SK-N-SH (cell line): ENCODE measurements at regions not wholly inside any gene's neighbourhood (a gene's known extent, or its start where the extent isn't known, plus 50 kb on each side); places are given as distances from the start of the nearest gene placed in this dataset.

Source experiments
- CTCF ChIA-PET: fragments of 300-600, 350-600 bp; formaldehyde crosslinking; extraction: SDS; loops from one replicate; lab custom pipeline; 2021; lab: Yijun Ruan, JAX
- POLR2A ChIA-PET: fragments of 350-600 bp; sonication (Branson Sonifier 250); formaldehyde crosslinking; extraction: SDS; loops from one replicate; lab custom pipeline; 2020; ENCODE audit warnings: antibody characterized with exemption, inconsistent platforms; lab: Yijun Ruan, JAX
- DNase-seq: peaks from one replicate; pipeline ENCODE4 v3.0.0; 2012
- H2AFZ ChIP-seq: fragments of 200-600 bp; sonication (generic); 2 replicates; pipeline ENCODE4 v1.8.1; 2016; ENCODE audit warnings: antibody characterized with exemption, mild to moderate bottlenecking, low read depth
- H3F3A ChIP-seq: fragments of 200-600 bp; sonication (generic); replicated peaks from 2 replicates; pipeline ENCODE3; 2016; ENCODE audit warnings: antibody characterized with exemption, mild to moderate bottlenecking; ENCODE audit not compliant: insufficient read depth
- H3K27ac ChIP-seq, 2 experiments: fragments of 200-500 bp in 1 of 2; fragments of 200-600 bp in 1 of 2; sonication (Bioruptor generic) in 1 of 2; sonication (generic), shearing (Covaris generic) in 1 of 2; 2 replicates each; pipeline versions ENCODE4 v1.5.1 to v1.6.1; 2014 to 2016; ENCODE audit warnings: low read depth in 2 of 2, inconsistent platforms in 1 of 2, low read length in 1 of 2, mild to moderate bottlenecking in 1 of 2, mixed read lengths in 1 of 2
- H3K27me3 ChIP-seq: fragments of 200-600 bp; sonication (generic), shearing (Covaris generic); 2 replicates; pipeline ENCODE4 v1.6.1; 2016; ENCODE audit warnings: mixed run types; ENCODE audit not compliant: insufficient read depth
- H3K36me3 ChIP-seq, 2 experiments: fragments of 200-500 bp in 1 of 2; fragments of 200-600 bp in 1 of 2; sonication (Bioruptor generic) in 1 of 2; sonication (generic) in 1 of 2; replicated peaks in 1 of 2; 2 replicates each; pipeline versions ENCODE3 to v1.5.1; 2014 to 2016; ENCODE audit warnings: low read length in 1 of 2, mild to moderate bottlenecking in 1 of 2; ENCODE audit not compliant: insufficient read depth in 2 of 2, control insufficient read depth in 1 of 2
- H3K4me1 ChIP-seq, 2 experiments: fragments of 200-500 bp in 1 of 2; fragments of 200-600 bp in 1 of 2; sonication (Bioruptor generic) in 1 of 2; sonication (generic), shearing (Covaris generic) in 1 of 2; 2 replicates each; pipeline versions ENCODE4 v1.5.1 to v1.6.1; 2014 to 2016; ENCODE audit warnings: low read depth in 1 of 2, low read length in 1 of 2, mixed run types in 1 of 2; ENCODE audit not compliant: insufficient read depth in 2 of 2, control insufficient read depth in 1 of 2
- H3K4me2 ChIP-seq: fragments of 200-600 bp; sonication (generic), shearing (Covaris generic); 2 replicates; pipeline ENCODE4 v1.6.1; 2017; ENCODE audit warnings: mixed run types
- H3K4me3 ChIP-seq, 2 experiments: fragments of 200-500 bp in 1 of 2; fragments of 200-600 bp in 1 of 2; sonication (Bioruptor generic) in 1 of 2; sonication (generic), shearing (Covaris generic) in 1 of 2; 2 replicates each; pipeline versions ENCODE4 v1.5.1 to v1.8.1; 2014 to 2016; ENCODE audit warnings: low read depth in 2 of 2, inconsistent platforms in 1 of 2, low read length in 1 of 2, mild to moderate bottlenecking in 1 of 2, mixed read lengths in 1 of 2, moderate library complexity in 1 of 2
- H3K79me2 ChIP-seq: fragments of 200-600 bp; sonication (generic); 2 replicates; pipeline ENCODE4 v1.8.1; 2017; ENCODE audit warnings: mild to moderate bottlenecking; ENCODE audit not compliant: insufficient read depth
- H3K9ac ChIP-seq: fragments of 200-600 bp; sonication (generic); 2 replicates; pipeline ENCODE4 v1.6.1; 2017; ENCODE audit warnings: mixed run types
- H3K9me2 ChIP-seq: fragments of 200-600 bp; sonication (generic); 2 replicates; pipeline ENCODE4 v1.6.1; 2017; ENCODE audit warnings: mixed run types
- H3K9me3 ChIP-seq: fragments of 200-600 bp; sonication (generic); 2 replicates; pipeline ENCODE4 v1.6.1; 2017; ENCODE audit warnings: mixed run types, mild to moderate bottlenecking, moderate library complexity
- H4K20me1 ChIP-seq: fragments of 200-600 bp; sonication (generic); 2 replicates; pipeline ENCODE4 v1.6.1; 2017; ENCODE audit warnings: mild to moderate bottlenecking, mixed run types; ENCODE audit not compliant: insufficient read depth
- CTCF ChIP-seq: fragments of 200-600 bp; sonication (generic); IDR thresholded peaks from 2 replicates; pipeline ENCODE4 v1.6.1; 2017; ENCODE audit warnings: antibody characterized with exemption, mild to moderate bottlenecking, moderate library complexity
- ELF1 ChIP-seq: IDR thresholded peaks from 2 replicates; pipeline ENCODE4 v1.4.0; 2012
- EP300 ChIP-seq, 2 experiments: IDR thresholded peaks; 2 replicates each; pipeline versions ENCODE4 v1.4.0 to v1.6.1; 2012; ENCODE audit warnings: borderline replicate concordance in 1 of 2, low read depth in 1 of 2, low read length in 1 of 2
- FOSL2 ChIP-seq: IDR thresholded peaks from 2 replicates; pipeline ENCODE4 v1.4.0; 2012; ENCODE audit warnings: low read depth, mild to moderate bottlenecking, moderate library complexity, borderline replicate concordance
- FOXJ3 ChIP-seq: sonication (generic); formaldehyde crosslinking; IDR thresholded peaks from 2 replicates; pipeline ENCODE4 v1.5.1; 2020; ENCODE audit warnings: mild to moderate bottlenecking, missing genetic modification reagents
- GABPA ChIP-seq: IDR thresholded peaks from 2 replicates; pipeline ENCODE4 v1.4.0; 2012; ENCODE audit warnings: low read depth, mild to moderate bottlenecking
- GATA2 ChIP-seq: sonication (generic); formaldehyde crosslinking; IDR thresholded peaks from 2 replicates; pipeline ENCODE4 v1.5.0; 2020; ENCODE audit warnings: mild to moderate bottlenecking, missing genetic modification reagents
- MXI1 ChIP-seq: IDR thresholded peaks from 2 replicates; pipeline ENCODE4 v1.6.1; 2012; ENCODE audit warnings: mild to moderate bottlenecking, low read depth, low read length, improper control_type of control experiment
- NFIC ChIP-seq: IDR thresholded peaks from 2 replicates; pipeline ENCODE4 v1.4.0; 2012; ENCODE audit warnings: borderline replicate concordance
- RAD21 ChIP-seq: IDR thresholded peaks from 2 replicates; pipeline ENCODE4 v1.6.1; 2012; ENCODE audit warnings: mild to moderate bottlenecking, low read length
- RXRA ChIP-seq: IDR thresholded peaks from 2 replicates; pipeline ENCODE4 v1.4.0; 2012; ENCODE audit warnings: low read depth, mild to moderate bottlenecking, borderline replicate concordance
- SIN3A ChIP-seq: IDR thresholded peaks from 2 replicates; pipeline ENCODE4 v1.6.1; 2012; ENCODE audit warnings: low read depth, mild to moderate bottlenecking, low read length, moderate library complexity, borderline replicate concordance
- SMC3 ChIP-seq: IDR thresholded peaks from 2 replicates; pipeline ENCODE4 v1.6.1; 2012; ENCODE audit warnings: low read depth, low read length, improper control_type of control experiment
- TAF1 ChIP-seq: IDR thresholded peaks from 2 replicates; pipeline ENCODE4 v1.6.1; 2012; ENCODE audit warnings: low read depth, mild to moderate bottlenecking, low read length, moderate library complexity, borderline replicate concordance
- TCF12 ChIP-seq: IDR thresholded peaks from 2 replicates; pipeline ENCODE4 v1.4.0; 2012
- TEAD4 ChIP-seq: IDR thresholded peaks from 2 replicates; pipeline ENCODE4 v1.4.0; 2012; ENCODE audit warnings: mild to moderate bottlenecking, borderline replicate concordance; ENCODE audit not compliant: insufficient read depth
- WGBS: methylation state at CpG from one replicate; pipeline ENCODE4 v1.1.6; 2017; ENCODE audit warnings: low lambda C conversion rate; 5-methylcytosine and 5-hydroxymethylcytosine counted together
- TF ChIP-seq, protein P1 (sequence below): IDR thresholded peaks from 2 replicates; pipeline ENCODE4 v1.4.0; 2012; ENCODE audit warnings: low read depth, borderline replicate concordance
- TF ChIP-seq, protein P2 (sequence below): IDR thresholded peaks from 2 replicates; pipeline ENCODE4; 2012
- TF ChIP-seq, protein P3 (sequence below): fragments of 150-350 bp; IDR thresholded peaks from 2 replicates; pipeline ENCODE4 v1.6.1; 2017; ENCODE audit warnings: antibody characterized with exemption, low read length, low read depth, borderline replicate concordance
- TF ChIP-seq, protein P4 (sequence below): fragments of 150-350 bp; IDR thresholded peaks from 2 replicates; pipeline ENCODE4 v1.6.1; 2016; ENCODE audit warnings: mild to moderate bottlenecking, low read depth, low read length

GRCh38 chr18:66682855-66683322 lies 79.0 kb upstream of the CDH19 start (continued):
- TF ChIP-seq, protein P1, sequence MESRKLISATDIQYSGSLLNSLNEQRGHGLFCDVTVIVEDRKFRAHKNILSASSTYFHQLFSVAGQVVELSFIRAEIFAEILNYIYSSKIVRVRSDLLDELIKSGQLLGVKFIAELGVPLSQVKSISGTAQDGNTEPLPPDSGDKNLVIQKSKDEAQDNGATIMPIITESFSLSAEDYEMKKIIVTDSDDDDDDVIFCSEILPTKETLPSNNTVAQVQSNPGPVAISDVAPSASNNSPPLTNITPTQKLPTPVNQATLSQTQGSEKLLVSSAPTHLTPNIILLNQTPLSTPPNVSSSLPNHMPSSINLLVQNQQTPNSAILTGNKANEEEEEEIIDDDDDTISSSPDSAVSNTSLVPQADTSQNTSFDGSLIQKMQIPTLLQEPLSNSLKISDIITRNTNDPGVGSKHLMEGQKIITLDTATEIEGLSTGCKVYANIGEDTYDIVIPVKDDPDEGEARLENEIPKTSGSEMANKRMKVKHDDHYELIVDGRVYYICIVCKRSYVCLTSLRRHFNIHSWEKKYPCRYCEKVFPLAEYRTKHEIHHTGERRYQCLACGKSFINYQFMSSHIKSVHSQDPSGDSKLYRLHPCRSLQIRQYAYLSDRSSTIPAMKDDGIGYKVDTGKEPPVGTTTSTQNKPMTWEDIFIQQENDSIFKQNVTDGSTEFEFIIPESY: no peak
- TF ChIP-seq TCF12 (peak; percentile 49), EP300 (IDR thresholded peaks at IDR 0.05; ENCODE audit: borderline replicate concordance in 1 of 2, low read depth in 1 of 2, low read length in 1 of 2) (peak in 1 of 2 experiments; percentile 68; a peak in 1 of 4 replicates), GATA2 (peak; percentile 70)

- Histone ChIP-seq H3K4me2 (no peak overlapping the region), H2AFZ (no peak overlapping the region), H3K27ac (no peak overlapping the region), H3K9me2 (no peaks in the 10 kb centered on the region), H3K4me3 (no peak overlapping the region), H3F3A (no peaks in the 10 kb centered on the region), H3K27me3 (no peaks in the 10 kb centered on the region), H3K4me1 (no peaks in the 10 kb centered on the region), H4K20me1 (no peaks in the 10 kb centered on the region), H3K9ac (no peak overlapping the region), H3K9me3 (no peaks in the 10 kb centered on the region), H3K36me3 (no peaks in the 10 kb centered on the region), H3K79me2 (no peaks in the 10 kb centered on the region)
- WGBS: 66% methylated on average over 4 of the region's 4 CpGs
- POLR2A ChIA-PET: no interaction called here
- no peak for DNase-seq
- TF ChIP-seq TAF1 (no peak), FOSL2 (no peak), NFIC (no peak), EP300 (IDR thresholded peaks at IDR 0.05; ENCODE audit: borderline replicate concordance in 1 of 2, low read depth in 1 of 2, low read length in 1 of 2) (no peak), RXRA (no peak), RAD21 (no peak), SMC3 (no peak), GABPA (no peak), TCF12 (no peak), TEAD4 (no peak), SIN3A (no peak), MXI1 (no peak), GATA2 (no peak), ELF1 (no peak), FOXJ3 (CRISPR knock-in tag) (no peak), CTCF (no peak)
- TF ChIP-seq, protein P2, sequence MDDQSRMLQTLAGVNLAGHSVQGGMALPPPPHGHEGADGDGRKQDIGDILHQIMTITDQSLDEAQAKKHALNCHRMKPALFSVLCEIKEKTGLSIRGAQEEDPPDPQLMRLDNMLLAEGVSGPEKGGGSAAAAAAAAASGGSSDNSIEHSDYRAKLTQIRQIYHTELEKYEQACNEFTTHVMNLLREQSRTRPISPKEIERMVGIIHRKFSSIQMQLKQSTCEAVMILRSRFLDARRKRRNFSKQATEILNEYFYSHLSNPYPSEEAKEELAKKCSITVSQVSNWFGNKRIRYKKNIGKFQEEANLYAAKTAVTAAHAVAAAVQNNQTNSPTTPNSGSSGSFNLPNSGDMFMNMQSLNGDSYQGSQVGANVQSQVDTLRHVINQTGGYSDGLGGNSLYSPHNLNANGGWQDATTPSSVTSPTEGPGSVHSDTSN: no peak
- TF ChIP-seq, protein P3, sequence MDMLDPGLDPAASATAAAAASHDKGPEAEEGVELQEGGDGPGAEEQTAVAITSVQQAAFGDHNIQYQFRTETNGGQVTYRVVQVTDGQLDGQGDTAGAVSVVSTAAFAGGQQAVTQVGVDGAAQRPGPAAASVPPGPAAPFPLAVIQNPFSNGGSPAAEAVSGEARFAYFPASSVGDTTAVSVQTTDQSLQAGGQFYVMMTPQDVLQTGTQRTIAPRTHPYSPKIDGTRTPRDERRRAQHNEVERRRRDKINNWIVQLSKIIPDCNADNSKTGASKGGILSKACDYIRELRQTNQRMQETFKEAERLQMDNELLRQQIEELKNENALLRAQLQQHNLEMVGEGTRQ: no peak
- TF ChIP-seq, protein P1: no peak
- TF ChIP-seq, protein P4, sequence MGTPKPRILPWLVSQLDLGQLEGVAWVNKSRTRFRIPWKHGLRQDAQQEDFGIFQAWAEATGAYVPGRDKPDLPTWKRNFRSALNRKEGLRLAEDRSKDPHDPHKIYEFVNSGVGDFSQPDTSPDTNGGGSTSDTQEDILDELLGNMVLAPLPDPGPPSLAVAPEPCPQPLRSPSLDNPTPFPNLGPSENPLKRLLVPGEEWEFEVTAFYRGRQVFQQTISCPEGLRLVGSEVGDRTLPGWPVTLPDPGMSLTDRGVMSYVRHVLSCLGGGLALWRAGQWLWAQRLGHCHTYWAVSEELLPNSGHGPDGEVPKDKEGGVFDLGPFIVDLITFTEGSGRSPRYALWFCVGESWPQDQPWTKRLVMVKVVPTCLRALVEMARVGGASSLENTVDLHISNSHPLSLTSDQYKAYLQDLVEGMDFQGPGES: no peak
- CTCF ChIA-PET: interaction anchor here (0.8 kb wide), 1 partner anchor 14 kb away, joined by 3 read pairs; no protein-coding TSS in a partner anchor
These were observed 72.8 kb upstream of the CDH19 start for GRCh38 chr18:66676699-66677098.
